Suprapubic skin (tissue), 4 donors: ENCODE measurements at regions not wholly inside any gene's neighbourhood (a gene's known extent, or its start where the extent isn't known, plus 50 kb on each side); places are given as distances from the start of the nearest gene placed in this dataset.

Experiments
- DNase-seq, 2 donors: peaks; one replicate each; pipeline ENCODE4 v3.0.0-alpha.2; 2019; ENCODE audit warnings: low spot score in 2 of 2
- H3K27ac ChIP-seq: fragments of 200-600 bp; sonication (generic); one replicate; pipeline ENCODE4 v1.5.1; 2019
- H3K27me3 ChIP-seq: fragments of 200-600 bp; sonication (generic); one replicate; pipeline ENCODE4 v1.5.1; 2019
- H3K36me3 ChIP-seq: fragments of 200-600 bp; sonication (generic); one replicate; pipeline ENCODE4 v1.5.1; 2019
- H3K4me1 ChIP-seq: fragments of 200-600 bp; sonication (generic); one replicate; pipeline ENCODE4 v1.5.1; 2019
- H3K4me3 ChIP-seq: fragments of 200-600 bp; sonication (generic); one replicate; pipeline ENCODE4 v1.5.1; 2019; ENCODE audit warnings: mild to moderate bottlenecking
- H3K9me3 ChIP-seq: fragments of 200-600 bp; sonication (generic); one replicate; pipeline ENCODE4 v1.5.1; 2019
- CTCF ChIP-seq, 2 donors: fragments of 200-600 bp in 1 of 2; fragments of 450-650 bp in 1 of 2; sonication (generic) in 1 of 2; IDR thresholded peaks; one replicate each; pipeline ENCODE4 v1.5.1; 2016 to 2019; ENCODE audit warnings: antibody characterized with exemption in 2 of 2, mild to moderate bottlenecking in 1 of 2, moderate library complexity in 1 of 2
- EP300 ChIP-seq: sonication (generic); formaldehyde crosslinking; IDR thresholded peaks from one replicate; pipeline ENCODE4 v1.6.1; 2017; ENCODE audit warnings: antibody characterized with exemption
- POLR2A ChIP-seq, 2 donors: fragments of 450-650 bp; IDR thresholded peaks; one replicate each; pipeline ENCODE4 v1.6.1; 2017; ENCODE audit warnings: antibody characterized with exemption in 2 of 2, mild to moderate bottlenecking in 2 of 2, moderate library complexity in 2 of 2
- POLR2AphosphoS5 ChIP-seq, 3 donors: sonication (generic); formaldehyde crosslinking; IDR thresholded peaks; one replicate each; pipeline ENCODE4 v1.6.1; 2017; ENCODE audit warnings: antibody characterized with exemption in 3 of 3
- WGBS: methylation state at CpG from one replicate; pipeline ENCODE4 v1.1.5; 2018; 5-methylcytosine and 5-hydroxymethylcytosine counted together

GRCh38 chr20:6993011-6993410 lies 225.5 kb downstream of the BMP2 start:
- DNase-seq: no peak
- 45% methylated on average over 2 of the region's 2 CpGs for WGBS
- peaks cover 3% of the 10 kb centered on the region for H3K4me1 ChIP-seq
- no peaks in the 10 kb centered on the region for H3K9me3 ChIP-seq
- no peak overlapping the region for H3K4me3 ChIP-seq
- no peaks in the 10 kb centered on the region for H3K36me3 ChIP-seq
- H3K27ac ChIP-seq: no peak overlapping the region
- TF ChIP-seq POLR2A (IDR thresholded peaks at IDR 0.05) (no peak), EP300 (no peak), POLR2AphosphoS5 (IDR thresholded peaks at IDR 0.05) (no peak), CTCF (IDR thresholded peaks at IDR 0.05) (no peak)
- H3K27me3 ChIP-seq: no peaks in the 10 kb centered on the region

- no peak for DNase-seq
- H3K27ac ChIP-seq: no peak overlapping the region
- TF ChIP-seq POLR2A (IDR thresholded peaks at IDR 0.05) (no peak), EP300 (no peak), CTCF (IDR thresholded peaks at IDR 0.05) (no peak), POLR2AphosphoS5 (IDR thresholded peaks at IDR 0.05) (no peak)
- peaks cover 3% of the 10 kb centered on the region for H3K4me1 ChIP-seq
- no peaks in the 10 kb centered on the region for H3K36me3 ChIP-seq
- no peak overlapping the region for H3K4me3 ChIP-seq
- 55% methylated on average over 7 of the region's 7 CpGs for WGBS
- no peaks in the 10 kb centered on the region for H3K9me3 ChIP-seq
- H3K27me3 ChIP-seq: no peaks in the 10 kb centered on the region
Measured at GRCh38 chr20:6993511-6993910, 226.0 kb downstream of the BMP2 start.

- TF ChIP-seq EP300 (no peak), CTCF (IDR thresholded peaks at IDR 0.05) (no peak), POLR2A (IDR thresholded peaks at IDR 0.05) (no peak), POLR2AphosphoS5 (IDR thresholded peaks at IDR 0.05) (no peak)
- Histone ChIP-seq H3K4me1 (peaks cover 3% of the 10 kb centered on the region), H3K36me3 (no peaks in the 10 kb centered on the region), H3K27me3 (no peaks in the 10 kb centered on the region), H3K4me3 (no peak overlapping the region), H3K27ac (no peak overlapping the region), H3K9me3 (no peaks in the 10 kb centered on the region)
- 50% methylated on average over 3 of the region's 3 CpGs for WGBS
- no peak for DNase-seq
Measured at GRCh38 chr20:6994452-6994851, 227.0 kb downstream of the BMP2 start.

GRCh38 chr20:6998909-6999308 lies 231.4 kb downstream of the BMP2 start:
- TF ChIP-seq POLR2AphosphoS5 (IDR thresholded peaks at IDR 0.05) (no peak), CTCF (IDR thresholded peaks at IDR 0.05) (no peak), POLR2A (IDR thresholded peaks at IDR 0.05) (no peak), EP300 (no peak)
- Histone ChIP-seq H3K4me1 (no peaks in the 10 kb centered on the region), H3K27ac (no peak overlapping the region), H3K4me3 (no peak overlapping the region), H3K36me3 (no peaks in the 10 kb centered on the region), H3K9me3 (no peaks in the 10 kb centered on the region), H3K27me3 (no peaks in the 10 kb centered on the region)
- no peak for DNase-seq
- WGBS: 88% methylated on average over 2 of the region's 2 CpGs

GRCh38 chr20:6999381-6999780 lies 231.9 kb downstream of the BMP2 start:
- H3K27me3 ChIP-seq: no peaks in the 10 kb centered on the region
- H3K36me3 ChIP-seq: no peaks in the 10 kb centered on the region
- TF ChIP-seq POLR2A (IDR thresholded peaks at IDR 0.05) (no peak), CTCF (IDR thresholded peaks at IDR 0.05) (no peak), EP300 (no peak), POLR2AphosphoS5 (IDR thresholded peaks at IDR 0.05) (no peak)
- H3K27ac ChIP-seq: no peak overlapping the region
- no peak for DNase-seq
- H3K9me3 ChIP-seq: no peaks in the 10 kb centered on the region
- no peaks in the 10 kb centered on the region for H3K4me1 ChIP-seq
- no peak overlapping the region for H3K4me3 ChIP-seq
- WGBS: 73% methylated on average over 6 of the region's 6 CpGs
